HepG2 (cell line): ENCODE measurements at regions not wholly inside any gene's neighbourhood (a gene's known extent, or its start where the extent isn't known, plus 50 kb on each side); places are given as distances from the start of the nearest gene placed in this dataset.

ENCODE experiments used
- ATAC-seq: fragments of 200-7000 bp; cut with Tn5 transposase; 3 replicates; pipeline ENCODE4 v1.9.1; 2020; ENCODE audit warnings: mild to moderate bottlenecking, moderate library complexity
- BruUV-seq: library from RNA; stranded (reverse); fragments of 400-500 nt; replicated peaks from 2 replicates; lab custom pipeline; 2021; lab: Mats Ljungman, UMichigan
- CTCF ChIA-PET: fragments of 300-600 bp; formaldehyde crosslinking; extraction: SDS; loops from one replicate; lab custom pipeline; 2021; ENCODE audit warnings: low total read pairs, inconsistent platforms, low intra/inter-chr PET ratio; lab: Yijun Ruan, JAX
- POLR2A ChIA-PET: fragments of 350-600 bp; sonication (Branson Sonifier 250); formaldehyde crosslinking; loops from one replicate; lab custom pipeline; 2020; ENCODE audit warnings: antibody characterized with exemption, inconsistent platforms; lab: Yijun Ruan, JAX
- DNase-seq: peaks from one replicate; pipeline ENCODE4 v3.0.0-alpha.2; 2015; ENCODE audit warnings: low spot score
- FAIRE-seq: peaks from 3 replicates; lab custom pipeline; 2011; peaks lifted over from hg19 to GRCh38; lab: Jason Lieb, UNC
- H2AFZ ChIP-seq: one replicate; pipeline ENCODE4 v1.6.1; 2011; ENCODE audit warnings: low read length, inconsistent platforms
- H3K27ac ChIP-seq: fragments of 300-600 bp; 3 replicates; pipeline ENCODE4 v1.8.0; 2011; ENCODE audit warnings: mixed run types, mild to moderate bottlenecking, mixed read lengths, low read length, inconsistent platforms; ENCODE audit not compliant: insufficient read depth; ENCODE audit errors: extremely low read length
- H3K27me3 ChIP-seq, 2 experiments: fragments of 200-600 bp in 1 of 2; 2 replicates in 1 of 2; 3 replicates in 1 of 2; pipeline versions ENCODE4 v1.6.0 to v1.8.0; 2011; ENCODE audit warnings: low read length in 2 of 2, mild to moderate bottlenecking in 2 of 2, moderate library complexity in 2 of 2, inconsistent platforms in 1 of 2; ENCODE audit not compliant: insufficient read depth in 2 of 2, control insufficient read depth in 1 of 2
- H3K36me3 ChIP-seq, 2 experiments: fragments of 200-600 bp in 1 of 2; replicated peaks in 1 of 2; 2 replicates in 1 of 2; 3 replicates in 1 of 2; pipeline versions ENCODE4 v1.5.1 to v1.8.0; 2011; ENCODE audit warnings: low read length in 2 of 2, inconsistent platforms in 1 of 2; ENCODE audit not compliant: insufficient read depth in 2 of 2, control insufficient read depth in 1 of 2
- H3K4me1 ChIP-seq: 2 replicates; pipeline ENCODE4 v1.5.1; 2012; ENCODE audit warnings: low read length, inconsistent platforms; ENCODE audit not compliant: insufficient read depth
- H3K4me2 ChIP-seq: 2 replicates; pipeline ENCODE4 v1.6.0; 2011; ENCODE audit warnings: low read depth, low read length, inconsistent platforms
- H3K4me3 ChIP-seq, 3 experiments: fragments of 200-600 bp in 1 of 3; sonication (generic), shearing (Covaris generic) in 1 of 3; replicated peaks in 1 of 3; 2 replicates each; pipeline ENCODE4 v1.5.1; 2011 to 2016; ENCODE audit warnings: low read length in 3 of 3, inconsistent platforms in 2 of 3, low read depth in 2 of 3, mild to moderate bottlenecking in 2 of 3, control low read depth in 1 of 3, mixed read lengths in 1 of 3; ENCODE audit not compliant: insufficient read depth in 1 of 3
- H3K79me2 ChIP-seq: one replicate; pipeline ENCODE4 v1.6.1; 2011; ENCODE audit warnings: low read length, inconsistent platforms; ENCODE audit not compliant: insufficient read depth
- H3K9ac ChIP-seq: 2 replicates; pipeline ENCODE4 v1.6.0; 2011; ENCODE audit warnings: mild to moderate bottlenecking, low read depth, low read length, inconsistent platforms; ENCODE audit not compliant: insufficient read depth
- H3K9me3 ChIP-seq: 2 replicates; pipeline ENCODE4 v1.5.1; 2012; ENCODE audit warnings: mild to moderate bottlenecking, low read length
- H4K20me1 ChIP-seq: 2 replicates; pipeline ENCODE4 v1.6.0; 2011; ENCODE audit warnings: inconsistent platforms, mild to moderate bottlenecking, low read length, moderate library complexity; ENCODE audit not compliant: insufficient read depth
- KMT2A ChIP-seq: sonication (generic); formaldehyde crosslinking; IDR thresholded peaks from 2 replicates; pipeline ENCODE4 v1.4.0; 2020; ENCODE audit warnings: missing genetic modification reagents
- MAX ChIP-seq: IDR thresholded peaks from 2 replicates; pipeline ENCODE4 v1.6.1; 2012; ENCODE audit warnings: inconsistent platforms
- MTA1 ChIP-seq: sonication (generic); formaldehyde crosslinking; IDR thresholded peaks from 2 replicates; pipeline ENCODE4 v1.4.0; 2020; ENCODE audit warnings: missing genetic modification reagents, mild to moderate bottlenecking, borderline replicate concordance
- NFKB2 ChIP-seq: sonication (generic); formaldehyde crosslinking; IDR thresholded peaks from 2 replicates; pipeline ENCODE4 v1.4.0; 2020; ENCODE audit warnings: missing genetic modification reagents, borderline replicate concordance
- NR2C2 ChIP-seq: sonication (generic); formaldehyde crosslinking; IDR thresholded peaks from 2 replicates; pipeline ENCODE4 v1.4.0; 2020; ENCODE audit warnings: missing genetic modification reagents, mild to moderate bottlenecking, moderate library complexity, borderline replicate concordance
- THAP8 ChIP-seq: sonication (generic); formaldehyde crosslinking; IDR thresholded peaks from 2 replicates; pipeline ENCODE4 v1.5.1; 2020; ENCODE audit warnings: missing genetic modification reagents, mild to moderate bottlenecking, borderline replicate concordance
- U2AF2 ChIP-seq: fragments of 200-400 bp; formaldehyde crosslinking; IDR thresholded peaks from 2 replicates; pipeline ENCODE4 v1.6.1; 2017; ENCODE audit warnings: low read depth, mild to moderate bottlenecking, low read length
- ZNF788 ChIP-seq: sonication (generic); formaldehyde crosslinking; IDR thresholded peaks from 2 replicates; pipeline ENCODE4 v1.5.0; 2020; ENCODE audit warnings: mild to moderate bottlenecking, missing genetic modification reagents, borderline replicate concordance
- ZSCAN22 ChIP-seq: sonication (generic); formaldehyde crosslinking; IDR thresholded peaks from 2 replicates; pipeline ENCODE4 v1.4.0; 2020; ENCODE audit warnings: mild to moderate bottlenecking, missing genetic modification reagents
- WGBS: methylation state at CpG from one replicate; pipeline ENCODE4 v1.1.6; 2017; ENCODE audit warnings: low lambda C conversion rate; 5-methylcytosine and 5-hydroxymethylcytosine counted together
- in situ Hi-C: cut with HindIII; loops from 2 replicates; pipeline ENCODE4 v1.10.0; 2017; ENCODE audit warnings: low pct_unique_long_range_greater_than_20kb; ENCODE audit not compliant: extremely low pct_ligation_motif_present
- intact Hi-C: fragments of 100-400 bp; cut with micrococcal nuclease; formaldehyde crosslinking; loops from one replicate; pipeline ENCODE4 v1.10.0; 2022; ENCODE audit not compliant: unreplicated experiment

GRCh38 chr7:116394106-116394505 lies 105.4 kb upstream of the CAV2 start:
- Histone ChIP-seq H3K79me2 (no peaks in the 10 kb centered on the region), H3K36me3 (no peaks in the 10 kb centered on the region), H3K4me2 (no peak overlapping the region), H4K20me1 (no peaks in the 10 kb centered on the region)
- DNase-seq = no peak
- CTCF ChIA-PET = no interaction called here
- TF ChIP-seq KMT2A (CRISPR knock-in tag) (no peak), MTA1 (CRISPR knock-in tag) (no peak), MAX (no peak), ZSCAN22 (CRISPR knock-in tag) (no peak), THAP8 (no peak), U2AF2 (no peak), NR2C2 (no peak), NFKB2 (no peak), ZNF788 (CRISPR knock-in tag) (no peak)
- TF ChIP-seq, all 625 proteins: peak for 0
- intact Hi-C loops = no loop called here
- Histone ChIP-seq H3K9me3 (no peaks in the 10 kb centered on the region), H3K27me3 (no peaks in the 10 kb centered on the region), H3K4me3 (no peak overlapping the region), H3K9ac (no peak overlapping the region), H3K27ac (no peak overlapping the region), H3K4me1 (no peaks in the 10 kb centered on the region), H2AFZ (no peak overlapping the region)
- 45% methylated on average over 5 of the region's 11 CpGs for WGBS
- no TSS peak for BruUV-seq
- in situ Hi-C loops = no loop called here
- ATAC-seq = no peak
- POLR2A ChIA-PET = no interaction called here
- no peak for FAIRE-seq
